Adrenal gland (tissue), 5 donors: ENCODE measurements at regions not wholly inside any gene's neighbourhood (a gene's known extent, or its start where the extent isn't known, plus 50 kb on each side); places are given as distances from the start of the nearest gene placed in this dataset.

Experiments used
- POLR2A ChIP-seq, 2 donors: fragments of 450-650 bp; IDR thresholded peaks; one replicate each; pipeline ENCODE4 v1.6.1; 2017; ENCODE audit warnings: antibody characterized with exemption in 2 of 2, mild to moderate bottlenecking in 2 of 2, moderate library complexity in 1 of 2
- TF ChIP-seq, protein P1 (sequence below), 6 experiments: fragments of 450-650 bp in 4 of 6; fragments of 200-600 bp in 2 of 6; sonication (generic) in 1 of 6; IDR thresholded peaks; 1 replicate in 5 of 6; 2 replicates in 1 of 6; pipeline versions ENCODE4 v1.5.1 to v1.8.0; 2016 to 2021; ENCODE audit warnings: antibody characterized with exemption in 6 of 6, mild to moderate bottlenecking in 2 of 6, moderate library complexity in 1 of 6
- donor health status: DM: no; HTN: no; CAD: no.

DNA sequence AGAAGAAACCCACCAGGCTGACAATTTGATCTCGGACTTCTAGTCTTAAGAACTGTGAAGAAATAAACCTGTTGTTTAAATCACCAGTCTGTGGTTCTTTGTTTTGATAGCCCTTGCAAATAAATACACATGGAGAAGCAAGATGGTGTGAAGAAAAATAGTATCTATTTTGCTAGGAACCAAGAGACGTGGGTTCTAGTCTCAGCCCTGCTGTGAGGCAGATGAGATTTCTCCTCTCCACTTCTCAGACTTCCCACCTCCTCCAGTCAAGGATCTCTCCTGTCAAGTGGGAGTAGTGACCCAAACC is 294.9 kb upstream of the JARID2 start:
- TF ChIP-seq, protein P1, sequence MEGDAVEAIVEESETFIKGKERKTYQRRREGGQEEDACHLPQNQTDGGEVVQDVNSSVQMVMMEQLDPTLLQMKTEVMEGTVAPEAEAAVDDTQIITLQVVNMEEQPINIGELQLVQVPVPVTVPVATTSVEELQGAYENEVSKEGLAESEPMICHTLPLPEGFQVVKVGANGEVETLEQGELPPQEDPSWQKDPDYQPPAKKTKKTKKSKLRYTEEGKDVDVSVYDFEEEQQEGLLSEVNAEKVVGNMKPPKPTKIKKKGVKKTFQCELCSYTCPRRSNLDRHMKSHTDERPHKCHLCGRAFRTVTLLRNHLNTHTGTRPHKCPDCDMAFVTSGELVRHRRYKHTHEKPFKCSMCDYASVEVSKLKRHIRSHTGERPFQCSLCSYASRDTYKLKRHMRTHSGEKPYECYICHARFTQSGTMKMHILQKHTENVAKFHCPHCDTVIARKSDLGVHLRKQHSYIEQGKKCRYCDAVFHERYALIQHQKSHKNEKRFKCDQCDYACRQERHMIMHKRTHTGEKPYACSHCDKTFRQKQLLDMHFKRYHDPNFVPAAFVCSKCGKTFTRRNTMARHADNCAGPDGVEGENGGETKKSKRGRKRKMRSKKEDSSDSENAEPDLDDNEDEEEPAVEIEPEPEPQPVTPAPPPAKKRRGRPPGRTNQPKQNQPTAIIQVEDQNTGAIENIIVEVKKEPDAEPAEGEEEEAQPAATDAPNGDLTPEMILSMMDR (IDR thresholded peaks at IDR 0.05), result no peak
- no peak for TF ChIP-seq POLR2A (IDR thresholded peaks at IDR 0.05)
